ENCODE measurements at regions not wholly inside any gene's neighbourhood (a gene's known extent, or its start where the extent isn't known, plus 50 kb on each side); places are given as distances from the start of the nearest gene placed in this dataset.

DNA sequence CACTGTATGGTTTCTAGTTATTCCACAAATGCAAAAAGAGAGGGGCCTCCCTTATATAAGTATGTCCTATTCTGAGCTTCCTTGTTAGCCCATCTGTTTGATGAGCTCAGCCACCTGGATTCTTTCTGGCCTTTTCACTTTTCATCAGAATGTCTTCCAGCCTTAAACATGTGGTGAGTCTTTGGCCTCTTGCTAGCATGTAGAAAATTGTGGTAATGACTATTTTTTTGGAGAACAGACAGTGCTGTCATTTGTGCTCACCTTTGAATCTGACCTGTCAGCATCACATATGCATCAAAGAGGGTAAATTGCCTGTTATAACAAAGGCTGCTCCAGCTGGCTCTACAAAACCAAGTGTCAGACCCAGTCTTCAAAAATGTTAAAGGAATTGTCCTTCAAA is 558.7 kb downstream of the RAB38 start:
- H3K9me3 ChIP-seq, result no peaks in the 10 kb centered on the region
- ATAC-seq (ENCODE audit: insufficient number of reproducible peaks, low FRiP score, low read depth), result no peak
- no peak overlapping the region for H3K27ac ChIP-seq
- no peaks in the 10 kb centered on the region for H3K27me3 ChIP-seq (replicated peaks; ENCODE audit: insufficient read depth)
- no peaks in the 10 kb centered on the region for H3K4me1 ChIP-seq (ENCODE audit: control insufficient read depth in 1 of 2, low read depth in 2 of 2)
- H3K4me3 ChIP-seq, result no peak overlapping the region
- TF ChIP-seq, protein P1, sequence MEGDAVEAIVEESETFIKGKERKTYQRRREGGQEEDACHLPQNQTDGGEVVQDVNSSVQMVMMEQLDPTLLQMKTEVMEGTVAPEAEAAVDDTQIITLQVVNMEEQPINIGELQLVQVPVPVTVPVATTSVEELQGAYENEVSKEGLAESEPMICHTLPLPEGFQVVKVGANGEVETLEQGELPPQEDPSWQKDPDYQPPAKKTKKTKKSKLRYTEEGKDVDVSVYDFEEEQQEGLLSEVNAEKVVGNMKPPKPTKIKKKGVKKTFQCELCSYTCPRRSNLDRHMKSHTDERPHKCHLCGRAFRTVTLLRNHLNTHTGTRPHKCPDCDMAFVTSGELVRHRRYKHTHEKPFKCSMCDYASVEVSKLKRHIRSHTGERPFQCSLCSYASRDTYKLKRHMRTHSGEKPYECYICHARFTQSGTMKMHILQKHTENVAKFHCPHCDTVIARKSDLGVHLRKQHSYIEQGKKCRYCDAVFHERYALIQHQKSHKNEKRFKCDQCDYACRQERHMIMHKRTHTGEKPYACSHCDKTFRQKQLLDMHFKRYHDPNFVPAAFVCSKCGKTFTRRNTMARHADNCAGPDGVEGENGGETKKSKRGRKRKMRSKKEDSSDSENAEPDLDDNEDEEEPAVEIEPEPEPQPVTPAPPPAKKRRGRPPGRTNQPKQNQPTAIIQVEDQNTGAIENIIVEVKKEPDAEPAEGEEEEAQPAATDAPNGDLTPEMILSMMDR (IDR thresholded peaks at IDR 0.05), result no peak
- DNase-seq (ENCODE audit: low spot score), result no peak
- no peaks in the 10 kb centered on the region for H3K36me3 ChIP-seq

DNA sequence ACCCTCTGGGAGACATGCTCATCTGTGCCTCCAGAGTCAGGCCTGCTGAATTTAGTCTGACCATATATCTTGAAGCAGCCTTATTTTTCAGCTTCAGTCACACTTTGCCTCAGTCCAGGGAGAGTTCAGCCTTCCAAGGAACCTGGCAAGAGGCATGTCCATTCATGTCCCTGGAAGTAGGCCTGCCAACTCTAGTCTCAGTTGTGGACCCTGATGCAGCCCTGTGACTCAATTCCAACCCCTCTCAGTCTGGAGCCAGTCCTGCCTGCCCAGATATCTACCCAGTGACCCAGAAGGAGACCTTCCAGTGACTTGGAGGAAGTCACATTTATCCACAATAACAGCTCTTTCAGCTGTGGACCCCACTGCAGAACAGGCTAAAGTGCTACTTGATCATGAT is 566.6 kb downstream of the TMEM135 start:
- Histone ChIP-seq H3K27ac (peak overlapping the region in 1 of 2 donors; percentile 72), H3K27me3 (replicated peaks; ENCODE audit: insufficient read depth) (no peaks in the 10 kb centered on the region), H3K9me3 (no peaks in the 10 kb centered on the region), H3K36me3 (no peaks in the 10 kb centered on the region), H3K4me3 (no peak overlapping the region), H3K4me1 (ENCODE audit: control insufficient read depth in 1 of 2, low read depth in 2 of 2) (peaks cover 21 to 42% of the 10 kb centered on the region in 2 donors)
- TF ChIP-seq, protein P1 (IDR thresholded peaks at IDR 0.05), result no peak
- DNase-seq (ENCODE audit: low spot score) (no peak), ATAC-seq (ENCODE audit: insufficient number of reproducible peaks, low FRiP score, low read depth) (no peak)

DNA sequence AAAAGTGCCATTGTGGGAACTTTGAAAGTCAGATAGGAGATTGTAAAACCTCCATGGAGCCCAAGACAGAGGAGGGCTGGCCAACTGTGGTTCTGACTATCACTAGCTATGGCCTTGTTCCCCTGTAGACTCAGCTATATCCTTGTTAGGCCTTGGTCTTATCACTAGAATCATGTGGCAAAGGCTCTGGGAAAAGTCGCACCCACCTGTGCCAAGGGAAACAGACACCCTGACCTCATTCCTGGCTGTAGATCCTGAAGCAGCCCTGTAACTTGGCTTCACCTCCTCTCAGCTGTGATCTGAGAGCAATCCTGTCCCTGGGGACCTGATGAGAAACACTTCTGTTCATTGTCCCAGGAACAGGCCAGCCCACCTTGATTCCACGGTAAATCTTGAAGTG is 566.2 kb downstream of the TMEM135 start:
- no peak overlapping the region for H3K4me3 ChIP-seq
- H3K4me1 ChIP-seq (ENCODE audit: control insufficient read depth in 1 of 2, low read depth in 2 of 2), result peaks cover 21 to 42% of the 10 kb centered on the region in 2 donors
- no peaks in the 10 kb centered on the region for H3K27me3 ChIP-seq (replicated peaks; ENCODE audit: insufficient read depth)
- TF ChIP-seq, protein P1 (IDR thresholded peaks at IDR 0.05), result no peak
- ATAC-seq (ENCODE audit: insufficient number of reproducible peaks, low FRiP score, low read depth) (peak; percentile 73), DNase-seq (ENCODE audit: low spot score) (peak; percentile 9)
- H3K27ac ChIP-seq, result peak overlapping the region; percentile 51 to 72
- no peaks in the 10 kb centered on the region for H3K36me3 ChIP-seq
- H3K9me3 ChIP-seq, result no peaks in the 10 kb centered on the region

DNA sequence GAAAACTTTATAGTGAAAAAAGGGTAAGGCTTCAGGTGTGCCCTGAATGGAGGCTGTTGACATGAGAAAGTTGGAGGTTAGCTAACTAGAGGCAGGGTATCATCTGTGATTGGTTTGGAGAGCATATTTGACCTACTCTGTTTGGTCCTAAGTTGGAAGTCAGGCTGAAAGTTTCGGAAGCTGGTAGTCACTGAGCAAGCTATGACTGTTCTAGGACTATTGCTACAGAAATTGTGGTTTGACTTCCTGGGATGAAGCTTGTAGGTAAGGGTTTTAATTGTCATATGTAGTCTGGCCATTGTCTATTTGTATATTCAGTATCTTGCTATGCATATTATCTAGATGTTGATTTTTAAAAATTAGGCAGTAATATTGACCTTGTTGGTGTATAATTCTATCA is 565.0 kb downstream of the TMEM135 start:
- H3K36me3 ChIP-seq, result no peaks in the 10 kb centered on the region
- no peaks in the 10 kb centered on the region for H3K9me3 ChIP-seq
- ATAC-seq (ENCODE audit: insufficient number of reproducible peaks, low FRiP score, low read depth), result no peak
- no peaks in the 10 kb centered on the region for H3K27me3 ChIP-seq (replicated peaks; ENCODE audit: insufficient read depth)
- TF ChIP-seq, protein P1 (IDR thresholded peaks at IDR 0.05), result no peak
- peaks cover 21 to 42% of the 10 kb centered on the region in 2 donors for H3K4me1 ChIP-seq (ENCODE audit: control insufficient read depth in 1 of 2, low read depth in 2 of 2)
- H3K4me3 ChIP-seq, result no peak overlapping the region
- H3K27ac ChIP-seq, result no peak overlapping the region
- no peak for DNase-seq (ENCODE audit: low spot score)

DNA sequence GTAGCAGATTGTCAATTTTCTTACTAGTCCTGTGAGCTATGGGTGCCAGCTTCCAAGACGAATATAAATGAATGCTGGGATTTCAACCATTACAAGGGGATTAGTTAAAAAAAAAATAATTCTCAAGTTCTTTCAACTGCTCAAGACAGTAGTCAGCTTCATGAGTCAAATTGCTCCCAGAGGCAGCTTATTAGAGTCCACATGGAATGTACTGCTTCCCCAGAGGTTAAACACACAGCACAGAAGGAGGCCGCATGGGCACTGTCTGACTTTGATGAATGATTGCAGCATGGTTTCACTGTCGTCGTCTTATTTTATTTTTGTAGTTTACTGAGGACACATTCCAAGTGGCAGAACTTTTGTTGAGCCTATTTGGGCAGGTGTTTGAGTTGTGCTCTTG is 563.2 kb downstream of the TMEM135 start:
- DNase-seq (ENCODE audit: low spot score) (no peak), ATAC-seq (ENCODE audit: insufficient number of reproducible peaks, low FRiP score, low read depth) (no peak)
- no peak overlapping the region for H3K4me3 ChIP-seq
- H3K9me3 ChIP-seq, result no peaks in the 10 kb centered on the region
- H3K27ac ChIP-seq, result peak overlapping the region in 1 of 2 donors; percentile 22
- no peaks in the 10 kb centered on the region for H3K36me3 ChIP-seq
- no peaks in the 10 kb centered on the region for H3K27me3 ChIP-seq (replicated peaks; ENCODE audit: insufficient read depth)
- peaks cover 21 to 42% of the 10 kb centered on the region in 2 donors for H3K4me1 ChIP-seq (ENCODE audit: control insufficient read depth in 1 of 2, low read depth in 2 of 2)
- TF ChIP-seq, protein P1 (IDR thresholded peaks at IDR 0.05), result no peak
